HCT116 (cell line): ENCODE measurements at regions not wholly inside any gene's neighbourhood (a gene's known extent, or its start where the extent isn't known, plus 50 kb on each side); places are given as distances from the start of the nearest gene placed in this dataset.

Experiments
- ATAC-seq: fragments of 200-7000 bp; cut with Tn5 transposase; 2 replicates; pipeline ENCODE4 v1.9.1; 2020; ENCODE audit warnings: mild to moderate bottlenecking, moderate library complexity
- BruUV-seq: library from RNA; stranded (reverse); fragments of 400-500 nt; replicated peaks from 2 replicates; lab custom pipeline; 2021; lab: Mats Ljungman, UMichigan
- CTCF ChIA-PET: fragments of 300-600 bp; sonication (Branson Sonifier 250); formaldehyde crosslinking; loops from one replicate; lab custom pipeline; 2021; ENCODE audit warnings: antibody characterized with exemption; lab: Charles Lee
- POLR2A ChIA-PET: fragments of 300-600, 350-600 bp; sonication (Branson Sonifier 250); formaldehyde crosslinking; loops from one replicate; lab custom pipeline; 2021; ENCODE audit warnings: antibody characterized with exemption; lab: Charles Lee
- RAD21 ChIA-PET, 2 experiments: fragments of 300-600 bp; sonication (Branson Sonifier 250); formaldehyde crosslinking; loops; one replicate each; lab custom pipeline; 2023; ENCODE audit warnings: low total read pairs in 2 of 2; ENCODE audit not compliant: uncharacterized antibody in 2 of 2, unreplicated experiment in 2 of 2, low non-redundant PET in 1 of 2; lab: Charles Lee
- DNase-seq: peaks from one replicate; pipeline ENCODE4 v3.0.0-alpha.2; 2010; ENCODE audit warnings: low read depth, low spot score
- H2AFZ ChIP-seq: fragments of 200-600 bp; shearing (Covaris generic), sonication (generic); 2 replicates; pipeline ENCODE4 v1.6.1; 2017; ENCODE audit warnings: low read depth, mixed run types, mixed read lengths, antibody characterized with exemption, low read length; ENCODE audit not compliant: poor library complexity, severe bottlenecking
- H3K27ac ChIP-seq: 2 replicates; pipeline ENCODE4 v1.5.1; 2012; ENCODE audit warnings: low read depth, low read length
- H3K27me3 ChIP-seq: fragments of 200-600 bp; sonication (generic); 2 replicates; pipeline ENCODE4 v1.6.1; 2016; ENCODE audit warnings: mixed run types, low read length, mixed read lengths; ENCODE audit not compliant: insufficient read depth
- H3K36me3 ChIP-seq, 2 experiments: fragments of 200-500 bp in 1 of 2; fragments of 200-600 bp in 1 of 2; sonication (Bioruptor generic) in 1 of 2; sonication (generic) in 1 of 2; 2 replicates each; pipeline versions ENCODE4 v1.5.1 to v1.6.1; 2014 to 2016; ENCODE audit warnings: low read length in 2 of 2, inconsistent platforms in 1 of 2, mixed read lengths in 1 of 2, mixed run types in 1 of 2; ENCODE audit not compliant: insufficient read depth in 2 of 2, control insufficient read depth in 1 of 2
- H3K4me1 ChIP-seq, 2 experiments: fragments of 200-600 bp in 1 of 2; sonication (generic) in 1 of 2; 2 replicates each; pipeline versions ENCODE4 v1.5.1 to v1.6.1; 2012 to 2017; ENCODE audit warnings: low read length in 2 of 2, inconsistent platforms in 1 of 2, mild to moderate bottlenecking in 1 of 2, mixed read lengths in 1 of 2, mixed run types in 1 of 2, moderate library complexity in 1 of 2; ENCODE audit not compliant: insufficient read depth in 2 of 2, control insufficient read depth in 1 of 2
- H3K4me2 ChIP-seq: fragments of 200-600 bp; sonication (generic); 2 replicates; pipeline ENCODE4 v1.6.1; 2017; ENCODE audit warnings: mixed run types, low read length, mixed read lengths
- H3K4me3 ChIP-seq, 2 experiments: fragments of 200-600 bp in 1 of 2; sonication (generic) in 1 of 2; replicated peaks in 1 of 2; 2 replicates each; pipeline ENCODE4 v1.5.1; 2011 to 2016; ENCODE audit warnings: low read length in 2 of 2, control low read depth in 1 of 2, low read depth in 1 of 2, mild to moderate bottlenecking in 1 of 2, mixed read lengths in 1 of 2, mixed run types in 1 of 2
- H3K79me2 ChIP-seq: fragments of 200-600 bp; sonication (generic); 2 replicates; pipeline ENCODE4 v1.6.1; 2017; ENCODE audit warnings: mild to moderate bottlenecking, mixed run types, low read length, moderate library complexity, mixed read lengths; ENCODE audit not compliant: insufficient read depth
- H3K9ac ChIP-seq: fragments of 200-600 bp; sonication (generic); 2 replicates; pipeline ENCODE4 v1.6.1; 2016; ENCODE audit warnings: low read length, mixed read lengths
- H3K9me2 ChIP-seq: fragments of 200-600 bp; sonication (generic), shearing (Covaris generic); 2 replicates; pipeline ENCODE4 v1.6.1; 2017; ENCODE audit warnings: mixed run types, mild to moderate bottlenecking, moderate library complexity; ENCODE audit not compliant: insufficient read depth
- H3K9me3 ChIP-seq, 2 experiments: fragments of 200-500 bp in 1 of 2; fragments of 200-600 bp in 1 of 2; sonication (Bioruptor generic) in 1 of 2; sonication (generic) in 1 of 2; 2 replicates each; pipeline ENCODE4 v1.6.1; 2014 to 2017; ENCODE audit warnings: low read length in 2 of 2, mixed read lengths in 2 of 2, inconsistent platforms in 1 of 2, low read depth in 1 of 2, mild to moderate bottlenecking in 1 of 2, mixed run types in 1 of 2, moderate library complexity in 1 of 2; ENCODE audit not compliant: control insufficient read depth in 1 of 2, insufficient read depth in 1 of 2
- H4K20me1 ChIP-seq: fragments of 200-600 bp; sonication (generic), shearing (Covaris generic); 2 replicates; pipeline ENCODE4 v1.6.1; 2017; ENCODE audit warnings: mixed run types, mild to moderate bottlenecking, moderate library complexity; ENCODE audit not compliant: insufficient read depth
- CBX3 ChIP-seq: IDR thresholded peaks from 2 replicates; pipeline ENCODE4 v1.6.1; 2012; ENCODE audit warnings: low read depth
- CEBPB ChIP-seq: IDR thresholded peaks from 2 replicates; pipeline ENCODE4 v1.6.1; 2012; ENCODE audit warnings: low read depth
- CTCF ChIP-seq, 3 experiments: fragments of 200-600 bp in 1 of 3; sonication (generic) in 1 of 3; IDR thresholded peaks in 2 of 3; conservative IDR thresholded peaks in 1 of 3; 2 replicates each; pipeline ENCODE4 v1.5.1; 2012 to 2017; ENCODE audit warnings: low read depth in 2 of 3, low read length in 2 of 3, antibody characterized with exemption in 1 of 3, borderline replicate concordance in 1 of 3, control low read depth in 1 of 3, mild to moderate bottlenecking in 1 of 3, mixed read lengths in 1 of 3, mixed run types in 1 of 3, moderate library complexity in 1 of 3; ENCODE audit not compliant: insufficient read depth in 1 of 3
- EGR1 ChIP-seq: IDR thresholded peaks from 2 replicates; pipeline ENCODE4 v1.6.1; 2012; ENCODE audit warnings: low read depth
- ELF1 ChIP-seq: IDR thresholded peaks from 2 replicates; pipeline ENCODE4 v1.6.1; 2012; ENCODE audit warnings: low read depth, borderline replicate concordance
- EZH2 ChIP-seq: fragments of 200-600 bp; sonication (generic); IDR thresholded peaks from 2 replicates; pipeline ENCODE4 v1.6.1; 2017; ENCODE audit warnings: antibody characterized with exemption, mixed run types
- EZH2phosphoT487 ChIP-seq: fragments of 200-600 bp; IDR thresholded peaks from 2 replicates; pipeline ENCODE4 v1.6.1; 2018; ENCODE audit warnings: antibody characterized with exemption, borderline replicate concordance
- FOSL1 ChIP-seq: IDR thresholded peaks from 2 replicates; pipeline ENCODE4 v1.6.1; 2012; ENCODE audit warnings: low read depth
- JUND ChIP-seq: IDR thresholded peaks from 2 replicates; pipeline ENCODE4 v1.6.1; 2012
- MAX ChIP-seq: IDR thresholded peaks from 2 replicates; pipeline ENCODE4 v1.6.1; 2012
- POLR2AphosphoS5 ChIP-seq: IDR thresholded peaks from 2 replicates; pipeline ENCODE4 v1.6.1; 2011; ENCODE audit warnings: mild to moderate bottlenecking, low read depth, low read length, moderate library complexity
- RAD21 ChIP-seq: IDR thresholded peaks from 2 replicates; pipeline ENCODE4 v1.6.1; 2012; ENCODE audit warnings: low read depth, mild to moderate bottlenecking
- REST ChIP-seq: IDR thresholded peaks from 2 replicates; pipeline ENCODE4 v1.6.1; 2012; ENCODE audit warnings: low read depth
- SIN3A ChIP-seq: IDR thresholded peaks from 2 replicates; pipeline ENCODE4 v1.6.1; 2012; ENCODE audit warnings: low read depth
- SP1 ChIP-seq: IDR thresholded peaks from 2 replicates; pipeline ENCODE4 v1.6.1; 2012; ENCODE audit warnings: low read depth
- SRF ChIP-seq: IDR thresholded peaks from 2 replicates; pipeline ENCODE4 v1.6.1; 2012; ENCODE audit warnings: low read depth
- TCF7L2 ChIP-seq: IDR thresholded peaks from 2 replicates; pipeline ENCODE4 v1.7.0; 2011; ENCODE audit warnings: borderline replicate concordance, inconsistent platforms; ENCODE audit not compliant: insufficient read depth, insufficient read length; ENCODE audit errors: extremely low read depth
- YY1 ChIP-seq: IDR thresholded peaks from 2 replicates; pipeline ENCODE4 v1.6.1; 2011; ENCODE audit warnings: low read length, low read depth, moderate library complexity, mild to moderate bottlenecking; ENCODE audit not compliant: insufficient replicate concordance; ENCODE audit errors: extremely low read depth
- ZFX ChIP-seq: fragments of 450-650 bp; IDR thresholded peaks from 2 replicates; pipeline ENCODE4 v1.6.1; 2017
- ZNF274 ChIP-seq: fragments of 200-500 bp; sonication (Bioruptor generic); IDR thresholded peaks from 2 replicates; pipeline ENCODE4 v1.6.1; 2014; ENCODE audit warnings: mild to moderate bottlenecking, low read depth, low read length, inconsistent platforms
- intact Hi-C: fragments of 100-400 bp; cut with micrococcal nuclease; formaldehyde crosslinking; loops from 2 replicates; pipeline ENCODE4 v1.10.0; 2022

DNA sequence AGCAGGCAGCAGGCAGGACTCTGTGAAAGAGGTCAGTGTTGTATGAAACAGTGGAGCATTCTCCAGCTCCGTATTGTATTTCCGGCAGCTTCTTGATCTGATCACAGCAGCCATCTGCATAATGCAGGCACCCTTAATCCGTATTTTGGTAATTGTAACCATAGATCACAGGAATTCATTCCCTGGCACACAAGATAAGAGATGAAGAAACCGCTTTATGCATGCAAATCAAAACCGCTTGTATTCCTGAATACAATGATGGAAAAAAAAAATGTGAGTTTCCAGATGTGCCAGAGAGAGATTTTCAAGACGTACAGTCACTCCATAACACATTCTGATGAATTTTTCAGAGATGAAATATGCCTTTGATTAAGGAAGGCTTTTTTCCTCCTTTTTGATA lies 221.3 kb downstream of the ACKR3 start:
- H3K27me3 ChIP-seq: peaks cover 51% of the 10 kb centered on the region
- H3K9ac ChIP-seq: no peak overlapping the region
- TF ChIP-seq SRF (no peak), EGR1 (no peak), SP1 (no peak), ELF1 (no peak), POLR2AphosphoS5 (no peak), RAD21 (no peak), TCF7L2 (no peak), FOSL1 (no peak), CTCF (IDR thresholded peaks at IDR 0.05 in 2 of 3, conservative IDR thresholded peaks at IDR 0.05 in 1 of 3; ENCODE audit: borderline replicate concordance in 1 of 3, insufficient read depth in 1 of 3, low read depth in 2 of 3, low read length in 2 of 3) (no peak), MAX (no peak), ZFX (no peak), EZH2 (no peak), YY1 (no peak), REST (no peak), EZH2phosphoT487 (no peak), CBX3 (no peak), ZNF274 (no peak), CEBPB (no peak), JUND (no peak), SIN3A (no peak)
- no peak overlapping the region for H3K4me2 ChIP-seq
- RAD21 ChIA-PET: no interaction called here
- ATAC-seq (no peak), DNase-seq (no peak)
- H3K36me3 ChIP-seq: no peaks in the 10 kb centered on the region
- no peak overlapping the region for H3K4me3 ChIP-seq
- intact Hi-C loops: no loop called here
- H2AFZ ChIP-seq: no peak overlapping the region
- CTCF ChIA-PET: no interaction called here
- no peaks in the 10 kb centered on the region for H3K9me3 ChIP-seq
- no peak overlapping the region for H3K27ac ChIP-seq
- H4K20me1 ChIP-seq: no peaks in the 10 kb centered on the region
- no peaks in the 10 kb centered on the region for H3K79me2 ChIP-seq
- POLR2A ChIA-PET: no interaction called here
- BruUV-seq: no TSS peak
- no peaks in the 10 kb centered on the region for H3K4me1 ChIP-seq
- H3K9me2 ChIP-seq: no peaks in the 10 kb centered on the region
